ENCODE measurements at regions not wholly inside any gene's neighbourhood (a gene's known extent, or its start where the extent isn't known, plus 50 kb on each side); places are given as distances from the start of the nearest gene placed in this dataset.

DNA sequence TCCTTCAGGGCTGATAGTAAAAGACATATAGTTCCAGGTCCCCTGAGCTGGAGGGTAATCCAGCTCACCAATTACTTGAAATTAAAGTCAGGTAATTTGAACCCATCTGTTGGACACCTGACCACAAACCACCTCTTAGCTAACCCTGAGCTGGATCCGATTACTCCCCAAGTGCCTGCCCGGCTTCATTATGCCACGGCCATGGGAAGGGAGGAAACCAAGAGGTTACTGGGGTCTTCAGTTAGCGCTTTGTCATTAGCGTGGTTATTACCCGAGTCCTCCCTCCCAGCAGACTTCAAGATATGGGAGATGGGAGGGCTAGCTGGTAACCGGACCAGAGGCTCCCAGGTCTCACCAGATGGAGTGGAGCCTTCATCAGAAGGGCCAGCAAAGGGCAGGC lies 1071.4 kb downstream of the BCL11B start:
- TF ChIP-seq POLR2A (IDR thresholded peaks at IDR 0.05; ENCODE audit: low read depth, low read length) (no peak), ELK1 (IDR thresholded peaks at IDR 0.05; ENCODE audit: borderline replicate concordance, low read depth, low read length) (no peak), MAFK (IDR thresholded peaks at IDR 0.05; ENCODE audit: low read depth, low read length) (no peak), MXI1 (IDR thresholded peaks at IDR 0.05; ENCODE audit: borderline replicate concordance, low read depth, low read length) (no peak), SMC3 (IDR thresholded peaks at IDR 0.05; ENCODE audit: low read depth, low read length) (no peak), CHD1 (IDR thresholded peaks at IDR 0.05; ENCODE audit: low read depth, low read length) (no peak), BHLHE40 (IDR thresholded peaks at IDR 0.05; ENCODE audit: low read depth, low read length) (no peak), CTCF (conservative IDR thresholded peaks at IDR 0.05; ENCODE audit: low read depth, low read length) (no peak), CEBPB (IDR thresholded peaks at IDR 0.05; ENCODE audit: low read depth, low read length) (no peak), RAD21 (IDR thresholded peaks at IDR 0.05; ENCODE audit: low read length) (no peak)
- H3K23ac ChIP-seq (ENCODE audit: low read depth, low read length) = no peak overlapping the region
- 40% methylated on average over 1 of the region's 7 CpGs; no CpG with 5 or more reads in 1 of the 2 experiments for WGBS, 2 experiments (ENCODE audit: extremely low coverage in 2 of 2, insufficient read length in 1 of 2)
- DNase-seq = no peak
- H2BK5ac ChIP-seq (ENCODE audit: low read depth, low read length, poor library complexity, severe bottlenecking) = no peak overlapping the region
- no peak overlapping the region for H3K27ac ChIP-seq (ENCODE audit: insufficient read depth, low read length)
- no peak overlapping the region for H3K18ac ChIP-seq (ENCODE audit: low read depth, low read length)
- no peaks in the 10 kb centered on the region for H3K9me1 ChIP-seq (ENCODE audit: insufficient read depth, low read length)
- intact Hi-C loops (cut with micrococcal nuclease) (no loop called here), in situ Hi-C loops (cut with MboI; ENCODE audit: low sequenced_read_pairs) (no loop called here), dilution Hi-C loops (cut with HindIII; ENCODE audit: low sequenced_read_pairs, unreplicated experiment) (no loop called here)
- no peaks in the 10 kb centered on the region for H3K27me3 ChIP-seq (ENCODE audit: control insufficient read depth, insufficient read depth, low read length)
- H3K4me1 ChIP-seq (ENCODE audit: control insufficient read depth, insufficient read depth, low read length) = no peaks in the 10 kb centered on the region
- H3K79me1 ChIP-seq (ENCODE audit: low read depth in 1 of 2, low read length in 2 of 2) = no peaks in the 10 kb centered on the region
- no peak overlapping the region for H2AFZ ChIP-seq (replicated peaks; ENCODE audit: low read length, poor library complexity)
- no peak overlapping the region for H3K4me3 ChIP-seq (ENCODE audit: insufficient read depth, low read depth, low read length)
- H4K8ac ChIP-seq (ENCODE audit: low read depth in 2 of 2, low read length in 2 of 2) = no peak overlapping the region
- no peak overlapping the region for H4K5ac ChIP-seq (ENCODE audit: low read depth, low read length)
- CTCF ChIA-PET = no interaction called here
- no peak overlapping the region for H4K91ac ChIP-seq (ENCODE audit: insufficient read depth, low read depth, low read length)
- no peak overlapping the region for H3K14ac ChIP-seq (replicated peaks; ENCODE audit: low read depth, low read length)
- BruUV-seq (replicated peaks) = no TSS peak
- no peaks in the 10 kb centered on the region for H3K36me3 ChIP-seq (ENCODE audit: control insufficient read depth, insufficient read depth, low read length)
- no peak overlapping the region for H3K4ac ChIP-seq (ENCODE audit: low read depth, low read length)
- no peak overlapping the region for H3K9ac ChIP-seq (ENCODE audit: low read depth, low read length)
- H2AK5ac ChIP-seq (ENCODE audit: low read depth, low read length) = no peak overlapping the region
- H2AK9ac ChIP-seq (replicated peaks; ENCODE audit: low read depth, low read length, poor library complexity) = no peak overlapping the region
- no peaks in the 10 kb centered on the region for H4K20me1 ChIP-seq (ENCODE audit: insufficient read depth, low read length)
- ATAC-seq (ENCODE audit: low read depth) = no peak
- H2BK15ac ChIP-seq (ENCODE audit: low read depth, low read length) = no peak overlapping the region
- peaks cover 35% of the 10 kb centered on the region for H3K9me3 ChIP-seq (ENCODE audit: control insufficient read depth, insufficient read depth, low read length)
- no peak overlapping the region for H2BK20ac ChIP-seq (ENCODE audit: low read depth, low read length)
- no peak overlapping the region for H3K56ac ChIP-seq (ENCODE audit: extremely low read depth, insufficient read depth, low read length)
- no peak overlapping the region for H2BK120ac ChIP-seq (ENCODE audit: low read depth, low read length)
- POLR2A ChIA-PET (ENCODE audit: unreplicated experiment) = no interaction called here
- no peak overlapping the region for H3K4me2 ChIP-seq (ENCODE audit: low read depth, low read length)

Measured in IMR-90 (cell line).